ENCODE measurements at regions not wholly inside any gene's neighbourhood (a gene's known extent, or its start where the extent isn't known, plus 50 kb on each side); places are given as distances from the start of the nearest gene placed in this dataset.

DNA sequence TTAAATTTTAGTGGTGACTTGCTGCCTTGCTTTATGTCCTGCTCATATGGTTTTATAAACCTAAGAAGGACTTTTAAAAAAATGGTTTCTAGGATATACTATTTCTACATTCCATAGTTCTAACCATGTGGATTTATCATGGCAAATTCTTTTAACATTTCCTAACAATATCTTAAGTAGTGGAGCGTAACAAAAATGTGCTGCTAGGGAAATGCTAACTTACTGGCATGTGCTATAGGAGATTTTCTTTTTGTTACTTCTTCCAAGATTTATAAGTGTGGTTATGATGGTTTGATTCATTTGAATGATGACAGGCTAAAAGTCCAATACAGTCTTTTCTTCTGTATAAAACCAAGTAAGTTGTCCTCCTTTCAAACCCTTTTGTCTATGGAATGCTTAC lies 713.7 kb downstream of the SLITRK1 start:
- H3K27ac Mint-ChIP-seq: no peak overlapping the region
- TF ChIP-seq CTCF (IDR thresholded peaks at IDR 0.05): no peak
- DNase-seq: no peak
- ChIA-PET POLR2A (no interaction called here), CTCF (no interaction called here)
- H3K9me3 Mint-ChIP-seq: peaks cover 2% of the 10 kb centered on the region
- no peak overlapping the region for H3K4me3 Mint-ChIP-seq
- intact Hi-C loops (cut with micrococcal nuclease): no loop called here
- H3K27me3 Mint-ChIP-seq: no peaks in the 10 kb centered on the region
- no peaks in the 10 kb centered on the region for H3K36me3 Mint-ChIP-seq (ENCODE audit: low read depth)
- no peaks in the 10 kb centered on the region for H3K4me1 Mint-ChIP-seq
- no peak for ATAC-seq (ENCODE audit: low read depth)

GRCh38 chr13:83167203-83167602 lies 715.1 kb downstream of the SLITRK1 start:
- ChIA-PET POLR2A (no interaction called here), CTCF (no interaction called here)
- Mint-ChIP-seq H3K36me3 (ENCODE audit: low read depth) (no peaks in the 10 kb centered on the region), H3K4me3 (no peak overlapping the region), H3K4me1 (no peaks in the 10 kb centered on the region), H3K9me3 (peaks cover 2% of the 10 kb centered on the region), H3K27ac (no peak overlapping the region), H3K27me3 (no peaks in the 10 kb centered on the region)
- ATAC-seq (ENCODE audit: low read depth) (no peak), DNase-seq (no peak)
- intact Hi-C loops (cut with micrococcal nuclease): no loop called here
- no peak for TF ChIP-seq CTCF (IDR thresholded peaks at IDR 0.05)

DNA sequence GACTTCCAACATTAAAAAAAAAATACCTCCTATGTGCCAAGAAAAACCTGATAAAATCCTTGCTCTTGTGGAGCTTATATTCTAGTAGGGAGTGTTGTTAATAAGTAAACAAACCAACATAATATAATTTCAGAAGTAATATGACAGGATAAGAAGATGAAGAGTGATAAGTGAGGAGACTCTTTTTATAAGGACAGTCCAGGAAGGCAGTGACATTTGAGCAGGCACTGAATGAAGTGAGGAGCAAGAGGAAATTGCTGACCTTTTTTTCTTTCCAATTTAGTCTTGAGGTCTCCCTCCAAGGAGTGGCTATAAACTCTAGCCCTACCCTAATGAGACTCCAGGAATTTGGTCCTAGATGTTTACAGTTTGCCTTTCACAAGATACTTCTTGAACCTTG lies 715.7 kb downstream of the SLITRK1 start:
- intact Hi-C loops (cut with micrococcal nuclease): no loop called here
- no peak for DNase-seq
- ChIA-PET CTCF (no interaction called here), POLR2A (no interaction called here)
- no peak for TF ChIP-seq CTCF (IDR thresholded peaks at IDR 0.05)
- H3K4me1 Mint-ChIP-seq: no peaks in the 10 kb centered on the region
- H3K9me3 Mint-ChIP-seq: peaks cover 2% of the 10 kb centered on the region
- no peaks in the 10 kb centered on the region for H3K27me3 Mint-ChIP-seq
- no peaks in the 10 kb centered on the region for H3K36me3 Mint-ChIP-seq (ENCODE audit: low read depth)
- H3K4me3 Mint-ChIP-seq: no peak overlapping the region
- no peak for ATAC-seq (ENCODE audit: low read depth)
- H3K27ac Mint-ChIP-seq: no peak overlapping the region

- H3K36me3 Mint-ChIP-seq (ENCODE audit: low read depth): no peaks in the 10 kb centered on the region
- H3K27me3 Mint-ChIP-seq: no peaks in the 10 kb centered on the region
- H3K4me1 Mint-ChIP-seq: no peaks in the 10 kb centered on the region
- no peak overlapping the region for H3K4me3 Mint-ChIP-seq
- no peak for TF ChIP-seq CTCF (IDR thresholded peaks at IDR 0.05)
- intact Hi-C loops (cut with micrococcal nuclease): no loop called here
- H3K27ac Mint-ChIP-seq: no peak overlapping the region
- ChIA-PET CTCF (no interaction called here), POLR2A (no interaction called here)
- no peak for ATAC-seq (ENCODE audit: low read depth)
- no peak for DNase-seq
- peaks cover 4% of the 10 kb centered on the region for H3K9me3 Mint-ChIP-seq
Measured at GRCh38 chr13:83162493-83162892, 719.8 kb downstream of the SLITRK1 start.

DNA sequence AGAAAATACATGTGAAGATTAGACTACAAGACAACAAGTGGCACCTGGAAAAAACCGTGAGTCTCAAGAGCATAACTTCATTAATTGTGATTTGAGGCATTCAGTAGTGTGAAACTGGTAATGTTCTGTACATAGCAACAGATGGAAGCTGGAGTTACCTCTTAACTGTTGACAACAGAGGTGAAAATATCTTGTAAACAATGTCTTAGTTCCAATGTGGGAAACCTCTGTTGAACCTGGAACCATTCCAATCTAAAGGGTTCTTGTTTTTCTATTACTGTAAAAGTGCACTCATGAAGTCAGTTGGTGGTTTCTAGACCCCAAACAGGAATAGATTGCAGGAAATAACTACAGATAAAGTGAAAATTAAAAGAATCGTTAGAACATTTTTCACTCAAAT lies 728.4 kb downstream of the SLITRK1 start:
- Mint-ChIP-seq H3K27me3 (no peaks in the 10 kb centered on the region), H3K4me3 (no peak overlapping the region), H3K27ac (no peak overlapping the region), H3K9me3 (peaks cover 6% of the 10 kb centered on the region), H3K36me3 (ENCODE audit: low read depth) (no peaks in the 10 kb centered on the region), H3K4me1 (no peaks in the 10 kb centered on the region)
- CTCF ChIA-PET: no interaction called here
- no peak for TF ChIP-seq CTCF (IDR thresholded peaks at IDR 0.05)
- POLR2A ChIA-PET: no interaction called here
- intact Hi-C loops (cut with micrococcal nuclease): no loop called here
- ATAC-seq (ENCODE audit: low read depth) (no peak), DNase-seq (no peak)
